Omental fat pad (tissue), 3 donors: ENCODE measurements at regions not wholly inside any gene's neighbourhood (a gene's known extent, or its start where the extent isn't known, plus 50 kb on each side); places are given as distances from the start of the nearest gene placed in this dataset.

Experiments
- ATAC-seq: fragments of 150-250 bp; one replicate; pipeline ENCODE4 v1.9.1; 2016; ENCODE audit warnings: mild to moderate bottlenecking, moderate library complexity; ENCODE audit not compliant: low FRiP score
- DNase-seq: peaks from one replicate; pipeline ENCODE4 v3.0.0-alpha.2; 2019; ENCODE audit warnings: low spot score
- CTCF ChIP-seq, 3 donors: fragments of 450-650 bp; IDR thresholded peaks; one replicate each; pipeline ENCODE4 v1.5.1; 2016 to 2017; ENCODE audit warnings: antibody characterized with exemption in 3 of 3, mild to moderate bottlenecking in 3 of 3, moderate library complexity in 2 of 3

- no peak for DNase-seq
- ATAC-seq = no peak
- no peak for TF ChIP-seq CTCF (IDR thresholded peaks at IDR 0.05)
These were observed 307.0 kb upstream of the PROX1 start for GRCh38 chr1:213680677-213681325.

- ATAC-seq (no peak), DNase-seq (no peak)
- no peak for TF ChIP-seq CTCF (IDR thresholded peaks at IDR 0.05)
These were observed 305.9 kb upstream of the PROX1 start for GRCh38 chr1:213681788-213682340.

GRCh38 chr1:213683529-213683928 is 304.2 kb upstream of the PROX1 start:
- ATAC-seq (no peak), DNase-seq (no peak)
- TF ChIP-seq CTCF (IDR thresholded peaks at IDR 0.05) = no peak

GRCh38 chr1:213684454-213684853 is 303.3 kb upstream of the PROX1 start:
- ATAC-seq = no peak
- TF ChIP-seq CTCF (IDR thresholded peaks at IDR 0.05) = no peak
- no peak for DNase-seq

DNA sequence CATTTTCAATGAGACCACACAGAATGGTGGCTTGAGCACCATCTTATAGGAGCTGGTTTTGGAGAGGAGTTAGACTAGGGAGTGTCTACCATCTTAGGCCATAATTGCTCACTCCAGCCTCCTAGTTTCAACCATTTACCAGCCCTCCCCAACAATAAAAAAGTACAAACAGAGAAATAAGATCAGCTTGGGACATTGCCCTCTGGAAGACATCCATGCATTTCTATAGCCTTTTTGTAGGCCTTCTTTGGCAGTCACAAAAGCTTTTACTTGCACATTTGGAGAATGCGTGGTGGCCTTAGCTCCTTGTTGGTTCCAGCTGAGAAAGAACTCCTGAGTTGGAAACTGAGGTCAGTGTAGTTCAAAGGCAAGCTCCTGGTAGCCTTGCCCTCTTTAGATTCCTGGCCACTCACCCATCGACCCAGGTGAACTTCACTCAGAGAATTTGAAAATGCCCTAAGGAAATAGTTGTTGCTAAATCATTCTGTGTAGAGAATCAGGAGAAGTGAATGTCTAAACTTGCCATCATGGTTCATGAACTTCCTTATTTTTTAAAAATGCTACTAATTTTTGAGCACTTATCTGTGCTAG is 301.7 kb upstream of the PROX1 start:
- no peak for DNase-seq
- no peak for ATAC-seq
- no peak for TF ChIP-seq CTCF (IDR thresholded peaks at IDR 0.05)

- TF ChIP-seq CTCF (IDR thresholded peaks at IDR 0.05) = no peak
- ATAC-seq (no peak), DNase-seq (no peak)
These were observed 300.8 kb upstream of the PROX1 start for GRCh38 chr1:213686983-213687382.

GRCh38 chr1:213687832-213688231 is 299.9 kb upstream of the PROX1 start:
- ATAC-seq (no peak), DNase-seq (no peak)
- TF ChIP-seq CTCF (IDR thresholded peaks at IDR 0.05) = no peak
